PFSK-1 (cell line): ENCODE measurements at regions not wholly inside any gene's neighbourhood (a gene's known extent, or its start where the extent isn't known, plus 50 kb on each side); places are given as distances from the start of the nearest gene placed in this dataset.

Source experiments
- FOXP2 ChIP-seq: optimal IDR thresholded peaks from 2 replicates; pipeline ENCODE3; 2011; ENCODE audit warnings: borderline replicate concordance, control low read depth, inconsistent platforms; ENCODE audit not compliant: insufficient read depth; ENCODE audit errors: extremely low read length, extremely low read depth
- POLR2AphosphoS5 ChIP-seq: IDR thresholded peaks from 2 replicates; pipeline ENCODE4 v1.6.1; 2012; ENCODE audit warnings: low read depth, mild to moderate bottlenecking, control low read depth, low read length, moderate library complexity
- REST ChIP-seq, 2 experiments: IDR thresholded peaks; 2 replicates each; pipeline versions ENCODE4 v1.6.1 to v1.8.0; 2011 to 2012; ENCODE audit warnings: low read depth in 2 of 2, low read length in 2 of 2, control low read depth in 1 of 2, inconsistent platforms in 1 of 2, mild to moderate bottlenecking in 1 of 2, moderate library complexity in 1 of 2; ENCODE audit not compliant: insufficient read depth in 1 of 2
- SIN3A ChIP-seq: IDR thresholded peaks from 2 replicates; pipeline ENCODE4 v1.6.1; 2012; ENCODE audit warnings: mild to moderate bottlenecking, low read length, moderate library complexity, borderline replicate concordance; ENCODE audit not compliant: insufficient read depth
- TAF1 ChIP-seq: IDR thresholded peaks from 2 replicates; pipeline ENCODE4 v1.6.1; 2012; ENCODE audit warnings: low read length, control low read depth, borderline replicate concordance; ENCODE audit not compliant: insufficient read depth

DNA sequence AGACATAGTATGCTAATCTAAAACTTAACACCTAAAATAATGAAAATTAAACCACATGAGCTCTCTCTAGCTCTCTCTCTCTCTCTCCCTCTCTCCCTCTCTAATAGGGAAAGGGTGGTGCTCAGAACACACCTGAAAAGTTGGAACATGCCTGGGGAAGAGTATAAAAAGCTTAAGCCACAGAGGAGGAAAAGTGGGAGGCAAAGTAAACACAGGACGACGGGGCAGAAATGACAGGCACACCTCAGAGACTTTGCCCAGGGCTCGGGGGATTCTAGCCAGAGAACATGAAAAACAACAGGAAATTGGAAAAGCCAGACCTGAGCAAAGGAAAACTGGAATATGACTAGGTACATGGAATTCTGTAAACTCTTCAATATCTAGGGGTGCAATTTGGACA, 666.1 kb downstream of the BCL11A start:
- no peak for TF ChIP-seq SIN3A
- TF ChIP-seq POLR2AphosphoS5 = no peak
- TF ChIP-seq TAF1 = no peak

DNA sequence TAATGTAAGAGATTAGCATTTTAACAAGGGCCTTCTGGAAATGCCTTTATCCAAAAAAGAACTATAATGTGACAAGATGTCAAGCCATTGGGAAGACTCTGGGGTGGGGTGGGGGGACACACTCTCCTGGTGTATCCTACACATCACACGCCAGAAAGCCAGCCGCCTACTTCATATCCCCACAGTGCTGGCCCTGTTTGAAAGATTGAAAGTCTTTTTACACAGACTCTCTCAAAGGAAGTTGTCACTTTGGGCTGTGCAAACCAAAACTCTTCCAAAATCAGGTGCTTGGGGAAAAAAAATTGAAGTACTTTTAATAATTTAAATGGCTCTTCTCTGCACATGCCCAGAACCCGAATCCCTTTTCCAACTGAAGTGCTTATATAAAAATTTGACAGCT, 666.7 kb downstream of the BCL11A start:
- TF ChIP-seq POLR2AphosphoS5 = no peak
- TF ChIP-seq REST (IDR thresholded peaks at IDR 0.05; ENCODE audit: insufficient read depth in 1 of 2, low read depth in 2 of 2, low read length in 2 of 2) = no peak
- TF ChIP-seq FOXP2 = no peak
- no peak for TF ChIP-seq TAF1
- TF ChIP-seq SIN3A = no peak

- TF ChIP-seq POLR2AphosphoS5 = no peak
- TF ChIP-seq SIN3A = no peak
- TF ChIP-seq TAF1 = no peak
- no peak for TF ChIP-seq FOXP2
- no peak for TF ChIP-seq REST (IDR thresholded peaks at IDR 0.05; ENCODE audit: insufficient read depth in 1 of 2, low read depth in 2 of 2, low read length in 2 of 2)
Measured at GRCh38 chr2:59885541-59885940, 667.9 kb downstream of the BCL11A start.

- TF ChIP-seq TAF1 (no peak), FOXP2 (no peak), REST (IDR thresholded peaks at IDR 0.05; ENCODE audit: insufficient read depth in 1 of 2, low read depth in 2 of 2, low read length in 2 of 2) (no peak), POLR2AphosphoS5 (no peak)
Measured at GRCh38 chr2:59884166-59884565, 669.3 kb downstream of the BCL11A start.

DNA sequence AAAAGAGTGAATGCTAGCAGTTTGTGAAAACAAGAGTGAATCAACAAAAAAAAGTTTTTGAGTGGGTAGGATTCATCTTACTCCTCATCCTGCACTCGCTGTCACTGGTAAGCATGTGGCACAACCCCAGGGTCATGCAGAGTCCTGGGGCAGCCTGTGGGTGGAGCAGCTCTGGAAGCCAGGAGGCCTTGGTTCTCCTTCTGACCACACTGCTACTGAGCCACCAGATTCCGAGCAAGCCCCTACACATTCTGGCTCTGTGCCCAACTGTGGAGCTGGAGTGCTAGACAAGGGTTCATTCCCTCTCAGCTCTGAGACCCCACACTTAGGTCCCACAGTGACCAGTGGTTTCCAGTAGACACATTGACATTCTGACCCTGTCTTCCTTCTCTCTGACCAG, 670.6 kb downstream of the BCL11A start:
- no peak for TF ChIP-seq REST (IDR thresholded peaks at IDR 0.05; ENCODE audit: insufficient read depth in 1 of 2, low read depth in 2 of 2, low read length in 2 of 2)
- TF ChIP-seq SIN3A = no peak
- TF ChIP-seq TAF1 = no peak
- no peak for TF ChIP-seq POLR2AphosphoS5
- no peak for TF ChIP-seq FOXP2

GRCh38 chr2:59882279-59882678, 671.2 kb downstream of the BCL11A start:
- TF ChIP-seq REST (IDR thresholded peaks at IDR 0.05; ENCODE audit: insufficient read depth in 1 of 2, low read depth in 2 of 2, low read length in 2 of 2) = no peak
- no peak for TF ChIP-seq TAF1
- TF ChIP-seq SIN3A = no peak
- TF ChIP-seq POLR2AphosphoS5 = no peak
- TF ChIP-seq FOXP2 = no peak
